GM10248 (cell line): ENCODE measurements at regions not wholly inside any gene's neighbourhood (a gene's known extent, or its start where the extent isn't known, plus 50 kb on each side); places are given as distances from the start of the nearest gene placed in this dataset.

ENCODE experiments used
- CTCF ChIA-PET: fragments of 300-600 bp; sonication (Branson Sonifier 250); formaldehyde crosslinking; extraction: SDS; loops from one replicate; lab custom pipeline; 2021; ENCODE audit warnings: antibody characterized with exemption; lab: Yijun Ruan, JAX
- POLR2A ChIA-PET: fragments of 350-650 bp; sonication (Branson Sonifier 250); formaldehyde crosslinking; extraction: SDS; loops from one replicate; lab custom pipeline; 2020; ENCODE audit warnings: antibody characterized with exemption; lab: Yijun Ruan, JAX
- DNase-seq: peaks from one replicate; pipeline ENCODE4 v3.0.0; 2012; ENCODE audit errors: extremely low spot score
- CTCF ChIP-seq: IDR thresholded peaks from 2 replicates; pipeline ENCODE4 v1.5.1; 2012; ENCODE audit warnings: mild to moderate bottlenecking, low read depth; ENCODE audit errors: extremely low read depth, missing control alignments, control extremely low read depth

- ChIA-PET POLR2A (no interaction called here), CTCF (no interaction called here)
- DNase-seq: no peak
- TF ChIP-seq CTCF: no peak
These were observed 416.8 kb downstream of the NFIB start for GRCh38 chr9:13896922-13897835.

GRCh38 chr9:13896047-13896446 is 417.9 kb downstream of the NFIB start:
- POLR2A ChIA-PET: no interaction called here
- no peak for TF ChIP-seq CTCF
- no peak for DNase-seq
- CTCF ChIA-PET: interaction anchor here (1.2 kb wide), 1 partner anchor 8 kb away, joined by 3 read pairs; no protein-coding TSS in a partner anchor

- ChIA-PET POLR2A (no interaction called here), CTCF (interaction anchor here (1.0 kb wide), 1 partner anchor 9 kb away, joined by 3 read pairs; no protein-coding TSS in a partner anchor)
- no peak for DNase-seq
- TF ChIP-seq CTCF: no peak
These were observed 428.7 kb downstream of the NFIB start for GRCh38 chr9:13885258-13885657.

GRCh38 chr9:13879981-13880380 is 434.0 kb downstream of the NFIB start:
- ChIA-PET POLR2A (no interaction called here), CTCF (no interaction called here)
- DNase-seq: no peak
- no peak for TF ChIP-seq CTCF

- no peak for TF ChIP-seq CTCF
- no peak for DNase-seq
- ChIA-PET POLR2A (interaction anchor here (1.1 kb wide), 1 partner anchor 37 kb away, joined by 4 read pairs; no protein-coding TSS in a partner anchor), CTCF (no interaction called here)
These were observed 434.9 kb downstream of the NFIB start for GRCh38 chr9:13879011-13879410.

GRCh38 chr9:13878241-13878711 is 435.7 kb downstream of the NFIB start:
- no peak for TF ChIP-seq CTCF
- POLR2A ChIA-PET: interaction anchor here (1.1 kb wide), 1 partner anchor 36 kb away, joined by 4 read pairs; no protein-coding TSS in a partner anchor
- DNase-seq: no peak
- CTCF ChIA-PET: no interaction called here
